Renal pelvis (tissue), 1 donor: ENCODE measurements at regions not wholly inside any gene's neighbourhood (a gene's known extent, or its start where the extent isn't known, plus 50 kb on each side); places are given as distances from the start of the nearest gene placed in this dataset.

ENCODE experiments used
- DNase-seq: peaks from one replicate; pipeline ENCODE4 v3.0.0-alpha.2; 2013

- no peak for DNase-seq
Observed at GRCh38 chr6:15876406-15876805, 213.6 kb upstream of the DTNBP1 start.

GRCh38 chr6:15875797-15876196 lies 213.0 kb upstream of the DTNBP1 start:
- no peak for DNase-seq

GRCh38 chr6:15874821-15875220 lies 212.0 kb upstream of the DTNBP1 start:
- no peak for DNase-seq

- DNase-seq = no peak
Observed at GRCh38 chr6:15874326-15874725, 211.5 kb upstream of the DTNBP1 start.

GRCh38 chr6:15872241-15873103 lies 209.6 kb upstream of the DTNBP1 start:
- peak; percentile 20 for DNase-seq

GRCh38 chr6:15871276-15871675 lies 208.4 kb upstream of the DTNBP1 start:
- no peak for DNase-seq

- DNase-seq = no peak
Observed at GRCh38 chr6:15870333-15871043, 207.7 kb upstream of the DTNBP1 start.

GRCh38 chr6:15864708-15865062 lies 201.9 kb upstream of the DTNBP1 start:
- DNase-seq = no peak

GRCh38 chr6:15864038-15864707 lies 201.3 kb upstream of the DTNBP1 start:
- no peak for DNase-seq

GRCh38 chr6:15862810-15863209 lies 200.0 kb upstream of the DTNBP1 start:
- no peak for DNase-seq

- no peak for DNase-seq
Observed at GRCh38 chr6:15861486-15861885, 198.7 kb upstream of the DTNBP1 start.

- no peak for DNase-seq
Observed at GRCh38 chr6:15854826-15855710, 192.2 kb upstream of the DTNBP1 start.

- DNase-seq = no peak
Observed at GRCh38 chr6:15854378-15854777, 191.6 kb upstream of the DTNBP1 start.

- DNase-seq = no peak
Observed at GRCh38 chr6:15853259-15853658, 190.4 kb upstream of the DTNBP1 start.

GRCh38 chr6:15852289-15852688 lies 189.5 kb upstream of the DTNBP1 start:
- DNase-seq = no peak

- DNase-seq = no peak
Observed at GRCh38 chr6:15849395-15849794, 186.6 kb upstream of the DTNBP1 start.

GRCh38 chr6:15845492-15845891 lies 182.7 kb upstream of the DTNBP1 start:
- peak; percentile 54 for DNase-seq

GRCh38 chr6:15843764-15844163 lies 180.9 kb upstream of the DTNBP1 start:
- no peak for DNase-seq

- DNase-seq = no peak
Observed at GRCh38 chr6:15843226-15843625, 180.4 kb upstream of the DTNBP1 start.

GRCh38 chr6:15842727-15843117 lies 179.9 kb upstream of the DTNBP1 start:
- no peak for DNase-seq

- DNase-seq = no peak
Observed at GRCh38 chr6:15841937-15842726, 179.3 kb upstream of the DTNBP1 start.
